ENCODE measurements at regions not wholly inside any gene's neighbourhood (a gene's known extent, or its start where the extent isn't known, plus 50 kb on each side); places are given as distances from the start of the nearest gene placed in this dataset.
"Not testable (repeated sequence)": the region's sequence is repeated elsewhere in the genome, so short reads cannot be mapped to it uniquely, and the experiment has no call there.

GRCh38 chr11:115636753-115637527 lies 132.7 kb upstream of the CADM1 start:
- no peak for TF ChIP-seq OSR1 (CRISPR knock-in tag; IDR thresholded peaks at IDR 0.05)
- no peak for TF ChIP-seq ARNTL (CRISPR knock-in tag; IDR thresholded peaks at IDR 0.05; ENCODE audit: borderline replicate concordance, low read depth)
- ATAC-seq: no peak; the same call in 2 of the 3 replicates

GRCh38 chr11:115633977-115634376 lies 129.8 kb upstream of the CADM1 start:
- not testable (repeated sequence) for ATAC-seq

GRCh38 chr11:115632061-115632460 lies 127.8 kb upstream of the CADM1 start:
- ATAC-seq: no peak
- TF ChIP-seq POU6F1 (CRISPR knock-in tag; IDR thresholded peaks at IDR 0.05; ENCODE audit: borderline replicate concordance, low read depth): no peak
- TF ChIP-seq CSDC2 (CRISPR knock-in tag; IDR thresholded peaks at IDR 0.05): no peak
- TF ChIP-seq GLIS3 (CRISPR knock-in tag; IDR thresholded peaks at IDR 0.05): no peak
- TF ChIP-seq TCF4 (CRISPR knock-in tag; IDR thresholded peaks at IDR 0.05; ENCODE audit: borderline replicate concordance): no peak
- no peak for TF ChIP-seq CREB5 (CRISPR knock-in tag; IDR thresholded peaks at IDR 0.05; ENCODE audit: low read depth)
- no peak for TF ChIP-seq ZC3H10 (CRISPR knock-in tag; IDR thresholded peaks at IDR 0.05)
- TF ChIP-seq ZFP3 (CRISPR knock-in tag; IDR thresholded peaks at IDR 0.05): no peak
- no peak for TF ChIP-seq ZFP30 (CRISPR knock-in tag; IDR thresholded peaks at IDR 0.05)
- no peak for TF ChIP-seq PPARA (CRISPR knock-in tag; IDR thresholded peaks at IDR 0.05; ENCODE audit: borderline replicate concordance)
- no peak for TF ChIP-seq ZNF565 (CRISPR knock-in tag; conservative IDR thresholded peaks at IDR 0.05; ENCODE audit: low read depth)
- TF ChIP-seq TSHZ2 (CRISPR knock-in tag; IDR thresholded peaks at IDR 0.05): no peak
- no peak for TF ChIP-seq ZNF70 (CRISPR knock-in tag; IDR thresholded peaks at IDR 0.05)
- TF ChIP-seq CSRNP3 (CRISPR knock-in tag; IDR thresholded peaks at IDR 0.05): no peak
- TF ChIP-seq TOX (CRISPR knock-in tag; IDR thresholded peaks at IDR 0.05; ENCODE audit: borderline replicate concordance): no peak
- no peak for TF ChIP-seq ZNF8 (CRISPR knock-in tag; IDR thresholded peaks at IDR 0.05)
- TF ChIP-seq PATZ1 (CRISPR knock-in tag; IDR thresholded peaks at IDR 0.05; ENCODE audit: borderline replicate concordance): no peak
- TF ChIP-seq ARNTL (CRISPR knock-in tag; IDR thresholded peaks at IDR 0.05; ENCODE audit: borderline replicate concordance, low read depth): no peak
- TF ChIP-seq BACH2 (CRISPR knock-in tag; IDR thresholded peaks at IDR 0.05; ENCODE audit: borderline replicate concordance): no peak
- TF ChIP-seq OSR1 (CRISPR knock-in tag; IDR thresholded peaks at IDR 0.05): no peak
- TF ChIP-seq SNAI2 (CRISPR knock-in tag; IDR thresholded peaks at IDR 0.05): no peak
